AML-193 (cell line): ENCODE measurements at regions not wholly inside any gene's neighbourhood (a gene's known extent, or its start where the extent isn't known, plus 50 kb on each side); places are given as distances from the start of the nearest gene placed in this dataset.

ENCODE experiments used
- DNase-seq, 2 experiments: peaks; one replicate each; lab custom pipeline; 2025; lab: John Stamatoyannopoulos, UW

DNA sequence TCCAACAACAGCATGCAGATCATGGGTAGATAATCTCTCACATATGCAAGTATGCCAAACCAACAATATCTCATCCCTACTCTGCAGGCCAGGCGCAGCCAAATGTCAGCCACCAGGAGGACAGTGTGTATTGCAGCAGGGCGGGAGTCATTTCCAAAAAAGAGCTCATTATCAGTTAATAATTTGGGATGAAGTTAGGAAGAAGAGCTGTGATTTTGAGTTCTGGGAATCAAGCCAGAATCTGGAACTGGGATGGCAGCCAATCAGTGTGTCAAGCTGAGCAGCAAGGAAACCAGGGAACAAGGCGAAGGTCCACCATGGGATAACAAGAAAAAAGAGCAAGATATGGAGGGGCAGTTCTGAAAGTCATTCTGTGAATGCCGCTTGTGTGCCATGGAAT is 88.2 kb upstream of the CAMK2D start:
- no peak for DNase-seq

DNA sequence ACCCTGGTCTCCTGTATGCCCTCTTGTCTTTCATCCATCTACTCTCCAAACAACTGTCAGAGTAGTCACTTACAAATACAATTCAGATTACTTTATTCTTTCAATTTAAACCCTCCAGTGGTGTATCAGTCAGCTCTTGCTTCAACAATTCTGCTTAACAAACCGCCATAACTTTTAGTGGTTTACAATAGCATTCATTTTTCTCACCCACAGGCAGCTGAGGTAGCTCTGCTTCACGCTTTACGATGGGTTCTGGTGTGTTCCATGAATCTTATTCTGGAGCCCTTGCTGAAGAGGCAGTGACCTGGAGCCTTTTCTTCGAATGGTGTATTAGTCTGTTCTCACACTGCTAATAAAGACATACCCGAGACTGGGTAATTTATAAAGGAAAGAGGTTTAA is 86.2 kb upstream of the CAMK2D start:
- no peak for DNase-seq

DNA sequence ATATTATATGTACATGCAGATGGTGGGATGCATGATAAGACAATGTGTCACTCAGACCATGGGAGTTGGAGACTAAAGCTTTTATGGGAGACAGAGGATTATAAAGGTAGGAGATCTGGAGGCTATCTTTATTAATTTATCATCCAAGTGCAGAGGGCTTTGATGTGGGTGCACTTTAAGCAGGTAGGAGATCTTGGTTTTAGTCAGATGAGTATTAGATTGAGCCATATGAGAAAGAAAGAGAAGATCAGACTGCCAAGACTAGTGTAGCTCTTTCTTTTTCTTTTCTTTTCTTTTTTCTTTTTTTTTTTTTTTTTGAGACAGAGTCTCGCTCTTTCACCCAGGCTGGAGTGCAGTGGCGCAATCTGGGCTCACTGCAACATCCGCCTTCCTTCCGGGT is 84.9 kb upstream of the CAMK2D start:
- DNase-seq, result no peak

DNA sequence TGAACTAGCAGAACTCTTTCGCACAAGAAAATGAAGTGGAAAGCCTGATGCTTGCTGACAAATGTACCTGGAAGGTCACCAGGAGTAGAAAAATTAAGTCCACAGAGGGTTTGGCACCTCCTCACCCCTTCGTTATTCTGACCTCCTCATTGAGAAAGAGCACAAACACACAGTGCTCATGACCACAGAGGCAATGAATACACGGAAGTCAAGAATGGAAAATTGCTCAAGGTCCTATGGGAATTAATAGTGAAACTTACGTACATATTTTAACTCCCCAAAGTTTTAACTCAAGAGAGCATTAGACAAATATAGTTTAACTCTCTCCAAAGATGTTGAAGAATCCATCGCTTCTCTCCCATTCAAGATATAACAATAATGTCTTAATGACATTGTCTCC is 83.6 kb upstream of the CAMK2D start:
- no peak for DNase-seq

DNA sequence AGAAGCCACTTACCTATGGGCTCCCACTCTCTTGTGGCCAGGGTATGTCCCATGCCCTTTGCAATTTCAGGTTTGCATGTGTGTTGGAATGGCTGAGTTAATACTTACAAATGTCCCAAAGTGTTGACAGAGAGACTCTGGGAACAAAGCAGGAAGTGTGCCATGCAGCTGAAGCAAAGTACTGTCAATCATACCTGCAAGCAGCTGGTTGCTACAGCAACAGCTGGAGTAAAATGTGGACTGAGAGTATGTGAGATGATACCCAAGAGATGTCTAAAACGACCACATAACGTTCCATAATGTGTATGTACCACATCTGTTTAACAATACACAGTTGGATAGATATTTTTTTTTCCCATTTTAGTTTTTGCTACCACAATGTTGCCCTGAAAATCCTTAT is 82.8 kb upstream of the CAMK2D start:
- DNase-seq, result no peak

DNA sequence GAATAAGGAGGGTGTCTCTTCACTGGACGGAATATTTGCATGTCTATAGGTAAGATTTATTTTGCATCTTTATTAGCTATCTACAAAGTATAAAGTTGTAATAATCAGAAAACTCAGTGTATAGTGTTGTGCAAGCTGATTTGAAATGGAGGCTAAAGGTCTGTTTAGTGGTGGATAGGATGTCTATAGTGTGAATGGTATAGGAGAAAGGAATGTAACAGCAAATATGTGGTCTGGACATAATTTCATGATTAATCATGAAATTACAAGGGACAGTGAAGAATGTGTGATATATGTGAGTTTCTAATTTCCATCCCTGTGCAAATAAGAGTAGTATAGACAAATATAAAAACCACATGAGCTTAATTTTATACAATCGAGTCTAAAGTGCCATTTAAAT is 79.3 kb upstream of the CAMK2D start:
- no peak for DNase-seq

DNA sequence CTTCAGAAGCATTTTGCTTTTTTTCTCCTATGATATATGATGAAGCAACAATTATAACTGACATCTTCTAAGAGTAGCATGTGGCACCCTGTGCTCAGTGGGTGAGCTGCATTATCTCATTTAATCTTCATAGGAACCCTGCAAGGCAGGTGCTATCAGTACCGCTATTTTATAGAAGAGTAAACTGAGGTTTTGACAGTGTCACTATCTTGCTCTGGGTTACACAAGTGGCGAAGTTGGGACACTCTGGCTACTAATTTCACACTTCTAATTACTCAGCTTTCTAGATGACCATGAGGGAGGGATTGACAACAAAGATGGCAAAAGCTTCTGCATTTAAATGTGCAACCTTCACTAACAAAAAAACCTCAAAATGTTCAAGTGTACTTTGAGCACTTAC is 76.9 kb upstream of the CAMK2D start:
- no peak for DNase-seq

DNA sequence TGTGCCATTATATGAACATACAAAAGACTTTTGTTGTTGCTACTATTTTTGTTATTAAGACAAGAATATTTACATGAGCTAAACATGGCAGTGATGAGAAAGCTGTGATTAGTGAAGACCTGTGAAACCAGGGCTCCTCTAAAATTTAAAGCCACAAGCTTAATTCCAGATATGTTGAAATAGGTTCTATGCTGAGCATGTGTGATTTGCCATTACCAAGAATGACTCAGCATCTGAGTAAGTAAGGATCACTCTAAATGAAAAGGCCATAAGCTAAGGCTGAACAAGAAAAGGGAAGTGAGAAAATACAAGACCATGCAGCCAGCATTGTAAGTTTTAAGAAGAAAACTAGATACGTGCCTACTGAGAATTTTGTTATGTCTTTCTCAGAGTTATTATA is 75.9 kb upstream of the CAMK2D start:
- DNase-seq, result peak; percentile 89 to 98

DNA sequence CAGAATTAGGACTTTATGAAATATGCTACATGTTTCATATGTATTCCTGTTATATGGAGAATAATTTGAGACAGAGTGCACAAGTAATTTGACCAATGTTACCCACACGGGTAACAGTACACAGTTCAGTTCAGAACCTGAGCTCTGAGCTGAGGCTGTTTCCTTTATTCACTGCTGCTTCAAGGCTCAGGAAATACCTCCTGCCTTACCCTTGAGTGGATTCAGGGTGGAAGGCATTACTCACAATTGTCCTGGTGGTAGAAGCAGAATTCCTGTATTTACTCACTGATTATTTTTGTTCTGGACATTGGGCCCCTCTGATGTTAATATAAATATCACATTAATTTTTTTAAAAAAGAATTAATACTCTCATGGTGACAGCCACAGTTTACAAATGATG is 73.5 kb upstream of the CAMK2D start:
- DNase-seq, result no peak

DNA sequence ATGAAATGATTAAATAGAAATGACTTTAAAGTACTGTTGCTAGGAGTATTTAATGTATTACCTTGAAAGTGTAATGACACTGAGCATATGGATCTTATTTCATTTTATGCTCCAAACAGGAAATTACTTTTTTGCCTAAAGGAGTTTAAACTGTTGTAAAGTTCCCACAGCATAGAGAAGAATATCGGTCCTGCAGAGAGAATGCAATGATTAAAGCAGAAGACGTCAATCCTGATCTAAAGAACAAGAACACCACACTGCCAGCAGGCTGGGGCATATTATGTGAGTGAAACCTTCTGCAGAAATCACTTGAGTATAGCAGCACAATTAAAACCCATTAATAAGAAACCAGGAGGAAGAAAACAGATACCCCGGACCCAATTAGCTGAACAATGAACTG is 72.8 kb upstream of the CAMK2D start:
- DNase-seq, result no peak

DNA sequence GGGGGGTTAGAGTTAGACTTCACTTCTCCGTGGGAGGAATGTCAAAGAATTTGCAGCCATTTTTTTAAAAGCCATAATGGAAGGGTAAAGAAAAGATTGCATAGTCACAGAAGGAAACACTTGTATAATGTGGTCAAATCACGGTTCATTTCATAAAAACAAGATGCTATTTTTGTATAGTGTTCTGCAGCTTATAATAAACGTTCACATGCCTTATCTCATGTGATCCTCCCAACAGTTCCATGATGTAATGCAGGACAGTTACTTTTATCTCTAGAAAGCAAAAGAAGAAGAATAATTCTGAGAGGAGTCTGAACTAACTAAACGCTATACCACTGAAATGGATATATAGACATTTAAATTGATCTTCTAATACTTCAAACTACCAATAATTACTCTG is 71.3 kb upstream of the CAMK2D start:
- DNase-seq, result no peak

DNA sequence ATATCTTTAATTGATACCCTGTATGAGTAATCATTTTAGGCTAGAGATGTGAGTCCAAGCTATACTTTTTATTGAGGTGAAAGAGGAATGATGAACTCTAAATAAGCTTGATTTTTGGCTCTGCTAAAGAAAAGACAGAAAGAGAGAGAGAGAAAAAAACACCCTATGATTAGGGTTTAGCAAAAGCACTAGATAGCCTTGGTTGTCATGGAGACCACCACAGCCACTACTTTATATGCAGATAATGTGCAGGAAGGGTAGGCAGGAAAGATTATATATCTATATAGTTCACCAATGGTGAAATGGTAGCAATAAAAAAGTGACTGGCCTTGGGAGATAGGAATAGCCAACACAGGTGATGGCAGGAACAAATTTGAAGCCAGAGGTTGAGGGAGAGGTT is 69.9 kb upstream of the CAMK2D start:
- no peak for DNase-seq

DNA sequence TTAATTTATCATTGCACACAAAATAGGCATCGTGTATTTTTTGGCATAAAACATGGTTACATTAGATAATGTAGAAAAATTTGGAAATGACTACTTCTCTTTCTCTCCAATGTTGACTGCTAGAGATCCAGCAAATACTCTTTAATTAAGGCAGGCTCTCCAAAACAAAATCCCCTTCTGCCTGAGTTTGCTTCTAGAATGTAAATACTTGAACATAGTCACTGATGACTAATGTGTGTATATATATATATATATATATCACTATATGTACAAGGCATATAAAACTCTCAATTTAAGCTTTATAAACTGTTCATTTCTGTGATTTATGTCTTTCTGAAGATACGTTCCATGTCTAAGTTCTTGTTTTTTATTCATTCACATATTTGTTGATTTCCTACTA is 67.2 kb upstream of the CAMK2D start:
- DNase-seq, result no peak

DNA sequence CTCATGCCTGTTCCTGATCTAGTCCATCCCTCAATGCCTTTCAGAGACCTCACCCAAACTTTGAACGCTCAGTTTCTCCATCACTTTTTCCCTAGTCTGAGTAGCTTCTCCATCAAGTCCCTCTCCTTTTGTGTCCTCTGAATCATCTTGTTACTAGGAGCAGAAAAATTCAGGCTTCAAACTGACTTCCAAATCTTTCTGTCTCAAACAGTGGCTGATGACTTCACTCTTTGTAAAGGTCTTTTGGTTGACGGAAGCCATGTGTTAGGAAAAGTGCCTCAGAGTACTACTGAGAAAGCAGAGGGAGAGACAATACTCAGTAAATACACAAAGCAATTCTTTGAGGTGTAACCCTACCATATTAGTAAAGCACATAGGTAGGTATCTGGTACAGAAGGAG is 65.7 kb upstream of the CAMK2D start:
- no peak for DNase-seq

DNA sequence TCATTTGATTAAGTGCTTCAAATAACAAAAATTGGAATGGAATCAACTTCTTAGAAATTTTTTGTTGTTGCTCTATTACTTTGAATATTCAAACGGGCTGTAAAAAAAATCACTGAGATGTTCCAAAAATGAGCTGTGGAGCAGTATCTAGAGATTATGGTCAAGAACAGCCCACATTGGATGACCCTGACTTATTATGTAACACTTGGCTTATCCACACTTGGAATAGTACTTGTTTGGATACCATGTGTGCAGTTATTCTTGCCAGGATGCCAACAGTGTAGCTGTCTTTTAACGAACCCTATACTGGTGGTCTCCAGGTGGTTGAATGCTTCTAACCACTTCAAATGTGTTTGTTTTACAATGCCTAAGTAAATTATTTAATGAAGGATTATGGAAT is 64.9 kb upstream of the CAMK2D start:
- DNase-seq, result no peak

DNA sequence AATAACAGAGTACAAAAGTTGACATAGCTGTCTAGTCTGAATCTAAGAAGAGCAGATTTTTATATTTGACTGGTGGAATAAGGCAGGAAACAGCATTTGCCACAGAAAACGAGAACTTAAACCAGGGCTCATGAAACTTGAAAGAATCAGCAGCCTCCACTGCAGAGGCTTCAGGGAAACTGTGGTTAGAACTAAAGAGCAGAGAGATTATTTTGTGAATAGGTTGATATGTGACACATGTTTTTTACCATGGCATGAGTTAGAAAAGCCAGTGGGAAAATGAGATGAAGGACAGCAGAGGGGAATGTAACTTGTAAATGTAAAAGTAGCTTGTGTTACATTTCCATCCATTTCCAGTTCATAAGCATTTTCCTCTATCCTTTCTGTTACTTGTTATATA is 63.7 kb upstream of the CAMK2D start:
- peak; percentile 27 to 50 for DNase-seq

DNA sequence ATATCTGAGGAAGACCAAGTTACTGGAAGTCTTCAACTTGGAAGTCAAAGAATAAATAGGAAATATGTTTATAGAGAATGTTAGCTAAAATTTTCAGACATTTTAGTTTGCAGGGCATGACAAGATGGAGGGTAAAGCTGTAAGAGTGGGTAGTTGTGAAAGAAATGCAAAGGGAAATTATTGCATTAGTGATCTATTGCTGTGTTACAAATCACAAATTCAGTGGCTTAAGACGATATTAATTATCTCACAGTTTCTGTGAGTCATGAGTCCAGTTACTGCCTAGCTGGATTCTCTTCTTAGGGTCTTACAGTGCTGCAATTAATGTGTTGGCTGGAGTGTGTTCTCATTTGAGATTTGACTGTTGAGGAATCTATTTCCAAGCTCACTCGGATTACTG is 62.9 kb upstream of the CAMK2D start:
- DNase-seq, result no peak

DNA sequence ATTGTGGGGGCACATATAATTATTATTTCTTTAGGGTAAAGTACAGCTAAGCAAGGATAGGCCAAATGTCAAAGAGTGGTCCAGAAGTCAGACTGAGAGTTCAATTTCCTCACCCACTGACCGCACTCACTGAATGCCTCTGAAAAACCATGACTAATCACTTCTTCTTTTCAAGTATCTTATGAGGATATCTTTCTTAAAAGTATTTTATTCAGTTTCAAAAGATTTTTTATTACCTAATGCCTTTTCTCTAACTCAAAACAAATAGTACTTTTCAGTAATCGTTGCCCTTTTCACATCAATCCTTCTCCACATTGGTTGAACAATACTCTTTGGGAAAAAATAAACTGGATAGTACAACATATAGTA is 61.7 kb upstream of the CAMK2D start:
- DNase-seq, result peak; percentile 69 to 74

DNA sequence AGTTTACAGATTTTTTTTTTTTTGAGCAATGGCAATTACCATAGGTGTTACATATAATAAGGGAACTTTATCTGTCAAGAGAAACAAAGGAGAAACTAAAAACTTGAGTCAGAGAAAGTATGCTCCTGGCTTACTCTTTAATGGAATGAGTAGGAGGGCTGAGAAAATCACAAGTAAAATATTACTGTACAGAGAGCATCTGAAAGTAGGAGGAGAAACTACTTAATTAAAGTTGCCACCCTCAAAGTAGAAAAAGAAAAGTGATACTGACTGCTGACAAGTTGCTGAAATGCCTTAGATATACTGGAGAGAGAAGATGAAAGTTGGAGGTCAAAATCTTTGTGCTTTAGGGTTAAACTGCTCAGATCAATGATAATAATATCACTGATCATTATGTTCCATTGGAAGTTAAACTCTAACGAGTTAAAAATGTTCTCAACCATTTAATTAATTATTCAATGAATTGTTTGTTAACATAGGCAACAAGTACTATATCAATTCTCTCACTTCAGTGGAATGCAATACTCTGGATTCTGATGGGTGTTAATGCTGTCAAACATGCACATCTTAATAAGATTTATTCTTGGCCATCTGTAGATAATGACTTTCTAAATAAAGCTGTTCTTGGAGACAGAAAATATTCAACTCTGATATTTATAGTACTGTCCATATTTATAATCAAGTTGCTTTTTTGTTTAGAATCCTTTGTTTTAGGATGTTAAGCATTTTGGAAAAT is 61.2 kb upstream of the CAMK2D start:
- DNase-seq, result no peak

DNA sequence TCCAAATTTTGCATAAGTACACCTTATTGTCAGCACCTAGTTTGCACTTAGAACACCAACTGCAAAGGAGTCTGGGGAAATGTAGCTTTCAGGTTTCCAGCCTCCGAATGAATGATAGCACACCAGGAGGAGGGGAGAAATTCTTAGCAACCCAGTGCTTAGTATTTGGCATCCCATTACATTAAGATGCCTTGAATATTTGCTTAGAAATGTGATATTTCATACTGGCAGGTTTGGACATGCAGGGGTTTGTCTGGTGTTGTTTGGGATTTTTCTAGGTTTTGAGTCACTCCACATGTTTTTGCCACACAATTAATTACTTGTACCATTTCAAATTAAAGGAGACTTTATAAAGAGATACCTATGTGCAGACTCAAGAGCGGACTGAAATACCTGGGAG is 60.3 kb upstream of the CAMK2D start:
- no peak for DNase-seq

DNA sequence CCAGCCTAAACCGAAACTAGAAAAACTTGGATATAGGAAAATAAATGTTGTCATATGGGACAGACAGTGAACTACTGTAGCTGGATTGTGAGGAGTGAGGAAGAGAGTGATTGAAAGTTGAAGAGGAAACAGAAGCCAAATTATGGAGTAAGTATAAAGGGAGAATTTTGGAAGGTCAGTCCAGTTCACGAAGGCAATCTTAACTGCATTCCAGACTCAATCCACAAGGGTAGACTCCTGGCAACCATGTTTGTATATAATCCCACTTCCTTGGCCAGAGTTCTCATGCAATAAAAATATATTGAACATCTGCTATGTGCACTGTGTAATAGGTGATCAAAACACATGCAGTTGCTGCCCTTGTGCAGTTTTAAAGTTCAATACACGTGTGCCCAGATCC is 58.6 kb upstream of the CAMK2D start:
- DNase-seq, result no peak

DNA sequence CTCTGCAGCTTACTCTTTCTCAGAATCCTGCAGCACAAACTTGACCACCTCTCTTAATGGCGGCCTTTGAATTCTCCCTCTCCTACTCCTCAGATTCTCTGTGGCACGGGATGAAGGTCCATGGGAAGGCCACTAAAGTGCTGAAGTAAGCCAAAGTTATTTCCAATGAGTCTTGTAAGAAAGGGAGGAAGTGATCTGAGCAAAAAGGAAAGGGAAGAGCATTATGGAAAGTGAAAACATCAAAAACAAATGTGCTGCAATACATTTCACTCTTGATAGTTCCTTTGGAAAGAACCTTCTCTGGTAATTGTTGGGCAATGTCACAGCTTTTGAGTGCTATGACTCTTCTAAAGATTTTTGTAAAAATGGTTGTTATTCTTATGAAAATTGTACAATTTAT is 54.3 kb upstream of the CAMK2D start:
- no peak for DNase-seq

DNA sequence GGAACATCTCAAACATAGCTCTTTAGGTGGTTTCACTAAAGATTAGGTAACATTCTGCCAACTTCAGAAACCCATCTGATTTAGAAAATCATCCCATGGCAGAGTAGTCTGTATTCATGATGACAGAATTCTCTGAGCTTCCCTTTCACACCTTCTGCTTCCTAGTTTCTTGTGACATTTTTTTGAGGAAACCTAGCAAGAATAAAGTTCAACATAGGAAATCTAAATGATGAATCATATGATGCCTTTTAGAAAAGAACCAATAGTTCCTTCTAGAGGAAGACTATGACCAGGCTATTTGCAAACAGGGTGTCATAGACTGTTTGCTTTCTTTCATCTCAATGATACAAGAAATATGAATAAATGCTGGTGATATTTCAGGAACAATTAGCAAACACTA is 49.8 kb upstream of the CAMK2D start:
- no peak for DNase-seq
